B cell (primary cell): ENCODE measurements at regions not wholly inside any gene's neighbourhood (a gene's known extent, or its start where the extent isn't known, plus 50 kb on each side); places are given as distances from the start of the nearest gene placed in this dataset.

ENCODE experiments used
- ATAC-seq: fragments of 200-7000 bp; cut with Tn5 transposase; one replicate; pipeline ENCODE4 v1.10.0; 2021; ENCODE audit warnings: low read depth, mild to moderate bottlenecking, moderate number of reproducible peaks, moderate library complexity
- CTCF ChIA-PET: fragments of 350-600 bp; sonication (Branson Sonifier 250); formaldehyde crosslinking; loops from one replicate; lab custom pipeline; 2021; ENCODE audit warnings: antibody characterized with exemption, inconsistent platforms; lab: Charles Lee
- POLR2A ChIA-PET: fragments of 350-600 bp; sonication (Branson Sonifier 250); formaldehyde crosslinking; loops from one replicate; lab custom pipeline; 2021; ENCODE audit warnings: antibody characterized with exemption; lab: Charles Lee
- DNase-seq: peaks from one replicate; pipeline ENCODE4 v3.0.0; 2013
- H2AFZ ChIP-seq: 2 replicates; pipeline ENCODE4 v1.6.1; 2012; ENCODE audit warnings: mild to moderate bottlenecking, low read depth, low read length; ENCODE audit not compliant: insufficient read depth, poor library complexity, severe bottlenecking
- H3K27ac ChIP-seq, 2 donors: 1 replicate in 1 of 2; 2 replicates in 1 of 2; pipeline ENCODE4 v1.5.1; 2012 to 2013; ENCODE audit warnings: low read length in 2 of 2, mild to moderate bottlenecking in 2 of 2, moderate library complexity in 1 of 2
- H3K27me3 ChIP-seq, 4 experiments: fragments of 200-600 bp in 1 of 4; sonication (generic) in 1 of 4; replicated peaks in 1 of 4; 1 replicate in 2 of 4; 2 replicates in 2 of 4; pipeline versions ENCODE4 v1.6.1 to v1.7.0; 2013 to 2016; ENCODE audit warnings: low read length in 3 of 4, mild to moderate bottlenecking in 2 of 4, mixed read lengths in 1 of 4, moderate library complexity in 1 of 4; ENCODE audit not compliant: insufficient read depth in 4 of 4, control insufficient read depth in 3 of 4; ENCODE audit errors: control extremely low read depth in 1 of 4
- H3K36me3 ChIP-seq, 2 experiments: replicated peaks in 1 of 2; 1 replicate in 1 of 2; 2 replicates in 1 of 2; pipeline versions ENCODE4 v1.6.1 to v1.7.1; 2013; ENCODE audit warnings: low read length in 1 of 2; ENCODE audit not compliant: insufficient read depth in 2 of 2, control insufficient read depth in 1 of 2; ENCODE audit errors: control extremely low read depth in 1 of 2, extremely low read depth in 1 of 2
- H3K4me1 ChIP-seq, 2 donors: fragments of 200-600 bp in 1 of 2; sonication (generic) in 1 of 2; 1 replicate in 1 of 2; 2 replicates in 1 of 2; pipeline versions ENCODE4 v1.5.1 to v1.6.1; 2013 to 2017; ENCODE audit warnings: low read length in 2 of 2; ENCODE audit not compliant: control insufficient read depth in 2 of 2, insufficient read depth in 2 of 2
- H3K4me2 ChIP-seq: replicated peaks from 2 replicates; pipeline ENCODE3; 2012; ENCODE audit warnings: mild to moderate bottlenecking, low read depth, low read length; ENCODE audit not compliant: poor library complexity, severe bottlenecking
- H3K4me3 ChIP-seq, 5 experiments: fragments of 200-600 bp in 1 of 5; sonication (generic) in 1 of 5; 1 replicate in 3 of 5; 2 replicates in 2 of 5; pipeline versions ENCODE4 v1.5.1 to v1.7.0; 2011 to 2016; ENCODE audit warnings: low read length in 4 of 5, mild to moderate bottlenecking in 4 of 5, low read depth in 2 of 5, control low read depth in 1 of 5, moderate library complexity in 1 of 5; ENCODE audit not compliant: insufficient read depth in 1 of 5; ENCODE audit errors: control extremely low read depth in 1 of 5, extremely low read depth in 1 of 5
- H3K79me2 ChIP-seq: fragments of 200-600 bp; sonication (generic); one replicate; pipeline ENCODE4 v1.6.0; 2016; ENCODE audit warnings: low read length; ENCODE audit not compliant: control insufficient read depth, insufficient read depth
- H3K9ac ChIP-seq: fragments of 200-600 bp; sonication (generic); 2 replicates; pipeline ENCODE4 v1.6.1; 2017; ENCODE audit warnings: mild to moderate bottlenecking, low read length, moderate library complexity
- H3K9me3 ChIP-seq, 3 donors: one replicate each; pipeline versions ENCODE4 v1.6.1 to v1.7.1; 2013; ENCODE audit warnings: low read length in 2 of 3; ENCODE audit not compliant: control insufficient read depth in 2 of 3, insufficient read depth in 1 of 3; ENCODE audit errors: control extremely low read depth in 1 of 3
- H4K20me1 ChIP-seq: 2 replicates; pipeline ENCODE4 v1.6.0; 2012; ENCODE audit warnings: mild to moderate bottlenecking, low read length; ENCODE audit not compliant: insufficient read depth, control insufficient read depth, poor library complexity, severe bottlenecking
- H3K27ac Mint-ChIP-seq: one replicate; pipeline ENCODE4 v1.8.0; 2021; ENCODE audit warnings: mixed read lengths
- H3K27me3 Mint-ChIP-seq: one replicate; pipeline ENCODE4 v1.8.0; 2021; ENCODE audit warnings: mixed read lengths
- H3K4me1 Mint-ChIP-seq: one replicate; pipeline ENCODE4 v1.8.0; 2021; ENCODE audit warnings: mixed read lengths
- H3K4me3 Mint-ChIP-seq: one replicate; pipeline ENCODE4 v1.8.0; 2021; ENCODE audit warnings: mixed read lengths
- H3K9me3 Mint-ChIP-seq: one replicate; pipeline ENCODE4 v1.8.0; 2022; ENCODE audit warnings: mixed read lengths; ENCODE audit not compliant: insufficient read depth
- EZH2 ChIP-seq: IDR thresholded peaks from 2 replicates; pipeline ENCODE4 v1.6.1; 2012; ENCODE audit warnings: borderline replicate concordance, low read depth, mild to moderate bottlenecking, moderate library complexity, low read length; ENCODE audit not compliant: insufficient read depth, poor library complexity, severe bottlenecking
- WGBS: methylation state at CpG from one replicate; pipeline ENCODE4 v1.1.5; 2013; ENCODE audit warnings: missing lambda C conversion rate; ENCODE audit not compliant: insufficient coverage; 5-methylcytosine and 5-hydroxymethylcytosine counted together
- intact Hi-C: fragments of 100-400 bp; cut with micrococcal nuclease; formaldehyde crosslinking; loops from one replicate; pipeline ENCODE4 v1.10.0; 2022
- TF ChIP-seq, protein P1 (sequence below): fragments of 200-600 bp; IDR thresholded peaks from one replicate; pipeline ENCODE4 v1.8.0; 2022; ENCODE audit warnings: antibody characterized with exemption, mild to moderate bottlenecking

DNA sequence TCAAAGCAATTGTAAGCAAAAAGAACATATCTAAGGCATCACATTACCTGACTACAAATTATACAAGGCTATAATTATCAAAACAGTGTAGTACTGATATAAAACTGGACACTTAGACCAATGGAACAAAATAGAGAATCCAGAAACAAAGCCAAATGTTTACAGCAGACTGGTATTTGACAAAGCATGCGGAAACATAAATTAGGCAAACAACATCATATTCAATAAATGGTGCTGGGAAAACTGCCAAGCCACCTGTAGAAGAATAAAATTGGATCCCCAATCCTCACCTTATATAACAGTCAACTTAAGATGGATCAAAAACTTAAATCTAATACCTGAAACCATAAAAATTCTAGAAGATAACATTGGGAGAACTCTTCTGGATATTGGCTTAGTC lies 240.8 kb upstream of the POM121L12 start:
- Histone ChIP-seq H3K4me2 (no peak overlapping the region), H3K9me3 (peaks cover 0 to 8% (median 0%) of the 10 kb centered on the region in 3 donors), H3K27ac (no peak overlapping the region), H3K4me3 (no peak overlapping the region), H3K79me2 (no peaks in the 10 kb centered on the region), H3K4me1 (no peaks in the 10 kb centered on the region), H2AFZ (no peak overlapping the region), H4K20me1 (no peaks in the 10 kb centered on the region), H3K27me3 (no peaks in the 10 kb centered on the region), H3K9ac (no peak overlapping the region), H3K36me3 (no peaks in the 10 kb centered on the region)
- Mint-ChIP-seq H3K4me3 (no peak overlapping the region), H3K9me3 (peaks cover 10% of the 10 kb centered on the region), H3K27me3 (no peaks in the 10 kb centered on the region), H3K27ac (no peak overlapping the region), H3K4me1 (no peaks in the 10 kb centered on the region)
- no CpG with 5 or more reads among the region's 1 CpG for WGBS
- POLR2A ChIA-PET: no interaction called here
- CTCF ChIA-PET: no interaction called here
- TF ChIP-seq, protein P1, sequence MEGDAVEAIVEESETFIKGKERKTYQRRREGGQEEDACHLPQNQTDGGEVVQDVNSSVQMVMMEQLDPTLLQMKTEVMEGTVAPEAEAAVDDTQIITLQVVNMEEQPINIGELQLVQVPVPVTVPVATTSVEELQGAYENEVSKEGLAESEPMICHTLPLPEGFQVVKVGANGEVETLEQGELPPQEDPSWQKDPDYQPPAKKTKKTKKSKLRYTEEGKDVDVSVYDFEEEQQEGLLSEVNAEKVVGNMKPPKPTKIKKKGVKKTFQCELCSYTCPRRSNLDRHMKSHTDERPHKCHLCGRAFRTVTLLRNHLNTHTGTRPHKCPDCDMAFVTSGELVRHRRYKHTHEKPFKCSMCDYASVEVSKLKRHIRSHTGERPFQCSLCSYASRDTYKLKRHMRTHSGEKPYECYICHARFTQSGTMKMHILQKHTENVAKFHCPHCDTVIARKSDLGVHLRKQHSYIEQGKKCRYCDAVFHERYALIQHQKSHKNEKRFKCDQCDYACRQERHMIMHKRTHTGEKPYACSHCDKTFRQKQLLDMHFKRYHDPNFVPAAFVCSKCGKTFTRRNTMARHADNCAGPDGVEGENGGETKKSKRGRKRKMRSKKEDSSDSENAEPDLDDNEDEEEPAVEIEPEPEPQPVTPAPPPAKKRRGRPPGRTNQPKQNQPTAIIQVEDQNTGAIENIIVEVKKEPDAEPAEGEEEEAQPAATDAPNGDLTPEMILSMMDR: no peak
- TF ChIP-seq EZH2: no peak
- intact Hi-C loops: no loop called here
- ATAC-seq (no peak), DNase-seq (no peak)

DNA sequence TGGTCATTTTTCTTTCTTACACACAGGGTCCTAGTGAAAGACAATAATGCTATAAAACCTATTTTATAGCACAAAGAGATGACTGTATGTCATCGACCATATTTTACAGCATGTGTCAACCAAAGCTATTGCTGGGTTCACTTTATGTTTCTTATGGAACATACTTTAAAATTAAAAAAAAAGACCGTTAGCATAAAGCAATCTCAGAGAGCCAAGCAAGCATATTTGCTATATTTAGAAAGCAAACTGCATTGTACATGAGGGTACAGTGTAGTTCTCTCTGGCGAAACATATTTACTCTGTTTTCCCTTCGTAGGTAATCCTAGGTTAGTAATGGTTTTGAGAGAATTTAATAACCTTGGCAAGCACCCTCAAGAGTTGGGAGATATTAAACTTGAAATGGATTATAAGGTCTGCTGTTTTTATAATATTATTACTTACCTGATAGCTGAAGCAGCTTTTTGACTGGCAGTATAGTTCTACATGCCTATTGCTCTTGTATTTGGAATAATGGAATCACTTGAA lies 244.2 kb upstream of the POM121L12 start:
- TF ChIP-seq EZH2: no peak
- TF ChIP-seq, protein P1: no peak
- no peak overlapping the region for H2AFZ ChIP-seq
- H3K4me2 ChIP-seq: no peak overlapping the region
- Mint-ChIP-seq H3K9me3 (peaks cover 4% of the 10 kb centered on the region), H3K4me1 (no peaks in the 10 kb centered on the region), H3K27me3 (no peaks in the 10 kb centered on the region), H3K27ac (no peak overlapping the region), H3K4me3 (no peak overlapping the region)
- H3K36me3 ChIP-seq: no peaks in the 10 kb centered on the region
- no peaks in the 10 kb centered on the region for H4K20me1 ChIP-seq
- no peaks in the 10 kb centered on the region for H3K27me3 ChIP-seq
- WGBS: no CpG with 5 or more reads among the region's 4 CpGs
- ChIA-PET CTCF (no interaction called here), POLR2A (no interaction called here)
- no peak overlapping the region for H3K4me3 ChIP-seq
- H3K79me2 ChIP-seq: no peaks in the 10 kb centered on the region
- no peak overlapping the region for H3K27ac ChIP-seq
- H3K9ac ChIP-seq: no peak overlapping the region
- DNase-seq: no peak
- peaks cover 0 to 4% (median 0%) of the 10 kb centered on the region in 3 donors for H3K9me3 ChIP-seq
- intact Hi-C loops: no loop called here
- no peak for ATAC-seq
- no peaks in the 10 kb centered on the region for H3K4me1 ChIP-seq
